GM18861 (cell line): ENCODE measurements at regions not wholly inside any gene's neighbourhood (a gene's known extent, or its start where the extent isn't known, plus 50 kb on each side); places are given as distances from the start of the nearest gene placed in this dataset.
"Not testable (repeated sequence)": the region's sequence is repeated elsewhere in the genome, so short reads cannot be mapped to it uniquely, and the experiment has no call there.

Experiments used
- ATAC-seq: cut with Tn5 transposase; IDR thresholded peaks from one replicate; pipeline ENCODE4 v1.9.1; 2021; ENCODE audit not compliant: unreplicated experiment

DNA sequence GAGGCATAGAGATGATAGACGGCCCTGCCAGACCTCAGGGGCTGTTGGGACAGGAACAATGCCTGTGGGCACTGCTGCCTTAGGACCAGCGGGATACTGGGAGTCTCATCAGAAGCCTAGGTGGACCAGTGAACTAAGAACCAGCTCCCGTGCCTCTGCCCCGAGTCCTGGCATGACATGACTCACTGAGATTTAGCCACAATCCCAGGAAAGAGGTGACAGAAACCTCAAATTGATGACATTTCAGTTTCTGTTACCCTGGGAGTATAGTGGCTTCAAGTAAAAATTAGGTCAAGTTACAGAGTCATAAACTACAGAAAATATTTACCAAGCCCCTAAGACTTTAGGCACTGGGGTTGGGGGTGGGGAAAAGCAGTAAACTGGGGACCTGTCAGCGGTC is 74.6 kb upstream of the GADD45A start:
- ATAC-seq: no peak

DNA sequence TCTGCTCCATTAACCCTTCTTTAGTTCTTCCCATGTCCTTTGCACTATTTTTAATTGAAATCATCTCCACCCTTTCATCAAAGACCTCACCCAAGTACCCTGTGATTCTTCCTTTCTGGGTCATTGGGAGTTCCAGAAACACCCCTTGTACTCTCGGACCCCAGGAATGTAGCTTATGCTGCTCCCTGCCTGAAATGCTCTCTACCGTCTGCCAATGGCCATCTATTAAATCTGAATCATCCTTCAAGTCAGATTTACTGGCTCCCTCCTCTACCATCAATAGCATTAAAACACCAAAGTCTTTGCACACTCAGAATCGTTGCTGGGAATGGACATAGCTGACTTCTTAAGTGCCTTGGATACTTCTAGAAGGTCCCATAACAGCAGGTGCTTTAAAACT is 73.2 kb upstream of the GADD45A start:
- ATAC-seq: no peak

DNA sequence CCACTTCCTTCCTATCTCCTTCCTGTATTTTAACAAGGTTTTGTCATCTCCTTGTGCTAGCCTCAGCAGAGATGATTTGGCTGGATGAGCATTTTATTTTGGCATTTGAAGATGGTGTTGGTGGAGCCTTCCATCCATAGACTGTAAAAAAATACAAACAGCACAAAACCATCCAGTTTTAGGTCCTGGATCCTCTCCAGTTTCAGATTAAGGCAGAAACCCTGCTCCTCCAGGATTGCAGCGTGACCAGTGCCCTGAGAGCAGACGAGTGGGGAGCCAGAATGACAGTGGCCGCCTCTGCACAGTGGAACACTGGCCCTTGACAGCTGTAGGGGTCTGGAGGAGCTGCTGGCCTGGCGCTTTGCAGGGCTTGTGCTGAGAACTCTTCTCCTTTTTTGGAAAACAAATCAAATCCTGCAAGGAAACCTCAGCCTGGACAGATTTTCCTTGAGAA is 72.2 kb upstream of the GADD45A start:
- no peak for ATAC-seq

DNA sequence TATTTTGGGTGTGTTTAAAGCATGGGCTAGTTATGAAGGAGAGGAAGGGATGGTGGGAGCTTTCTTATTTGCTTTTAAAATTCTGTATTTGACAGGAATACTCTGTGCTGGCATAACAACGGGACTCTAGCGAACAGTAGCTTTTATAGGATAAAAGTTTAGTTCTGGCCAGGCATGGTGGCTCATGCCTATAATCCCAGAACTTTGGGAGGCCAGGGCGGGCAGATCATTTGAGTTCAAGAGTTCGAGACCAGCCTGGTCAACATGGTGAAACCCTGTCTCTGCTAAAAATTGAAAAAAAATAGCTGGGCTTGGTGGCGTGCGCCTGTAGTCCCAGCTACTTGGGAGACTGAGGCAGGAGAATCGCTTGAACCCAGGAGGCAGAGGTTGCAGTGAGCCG is 71.5 kb upstream of the GADD45A start:
- ATAC-seq: not testable (repeated sequence)

DNA sequence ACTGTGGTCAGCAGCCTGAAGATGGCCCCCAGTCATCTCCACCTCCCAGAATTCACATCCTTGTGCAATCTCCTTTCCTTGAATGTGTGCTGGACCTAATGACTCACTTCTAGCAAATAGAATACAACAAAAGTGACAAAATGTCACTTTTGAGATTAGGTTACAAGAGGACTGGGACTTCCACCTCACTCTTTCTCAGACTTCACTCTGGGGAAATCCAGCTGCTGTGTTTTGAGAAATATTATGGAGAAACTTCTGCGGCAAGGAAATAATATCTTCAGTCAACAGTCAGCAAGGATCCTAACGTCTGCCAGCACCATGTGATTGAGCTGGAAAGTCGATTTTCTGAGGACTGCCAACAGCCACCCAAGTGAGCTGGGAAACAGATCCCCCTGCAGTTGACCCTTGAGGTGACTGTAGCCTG is 70.5 kb upstream of the GADD45A start:
- ATAC-seq: no peak

DNA sequence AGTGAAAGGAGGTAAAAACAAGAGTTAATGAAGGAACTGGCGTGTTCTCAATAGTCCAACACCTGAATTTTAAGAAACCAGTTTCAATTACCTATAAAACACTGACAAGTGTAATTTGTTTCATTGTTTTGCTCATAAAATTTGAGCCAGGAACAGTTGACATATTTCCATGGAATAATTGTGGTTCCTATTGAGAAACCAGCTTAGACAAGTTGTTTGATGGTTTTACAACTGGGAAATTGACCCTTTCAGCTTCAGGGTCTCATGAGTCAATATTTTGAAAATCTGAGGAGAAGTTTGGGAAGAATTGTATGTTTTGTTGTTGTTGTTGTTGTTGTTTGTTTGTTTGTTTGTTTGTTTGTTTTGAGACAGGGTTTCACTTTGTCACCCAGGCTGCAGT is 69.1 kb upstream of the GADD45A start:
- no peak for ATAC-seq

DNA sequence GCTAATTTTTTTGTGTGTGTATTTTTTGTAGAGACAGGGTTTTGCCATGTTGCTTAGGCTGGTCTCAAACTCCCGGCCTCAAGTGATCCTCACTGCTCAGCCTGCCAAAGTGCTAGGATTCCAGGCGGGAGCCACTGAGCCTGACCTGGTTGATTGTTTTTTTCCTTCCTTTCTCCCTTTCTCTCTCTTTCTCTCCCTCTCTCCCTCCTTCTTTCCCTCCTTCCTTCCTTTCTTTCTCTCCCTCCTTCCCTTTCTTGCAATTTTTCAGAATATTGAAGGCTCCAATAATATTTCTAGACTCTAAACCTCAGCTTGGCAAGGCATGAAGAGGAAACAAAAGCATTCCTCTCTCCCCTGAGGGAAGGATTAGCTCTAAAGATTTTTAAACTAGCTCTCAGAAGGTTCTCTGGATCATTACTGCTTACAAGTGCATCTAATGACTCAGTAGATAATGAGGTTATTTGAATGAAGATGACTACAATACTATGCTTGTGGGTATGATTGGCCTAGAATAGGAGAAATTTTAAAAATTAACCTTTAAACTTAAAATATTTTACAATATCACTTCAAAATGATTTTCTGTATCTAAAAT is 68.5 kb upstream of the GADD45A start:
- ATAC-seq: no peak

DNA sequence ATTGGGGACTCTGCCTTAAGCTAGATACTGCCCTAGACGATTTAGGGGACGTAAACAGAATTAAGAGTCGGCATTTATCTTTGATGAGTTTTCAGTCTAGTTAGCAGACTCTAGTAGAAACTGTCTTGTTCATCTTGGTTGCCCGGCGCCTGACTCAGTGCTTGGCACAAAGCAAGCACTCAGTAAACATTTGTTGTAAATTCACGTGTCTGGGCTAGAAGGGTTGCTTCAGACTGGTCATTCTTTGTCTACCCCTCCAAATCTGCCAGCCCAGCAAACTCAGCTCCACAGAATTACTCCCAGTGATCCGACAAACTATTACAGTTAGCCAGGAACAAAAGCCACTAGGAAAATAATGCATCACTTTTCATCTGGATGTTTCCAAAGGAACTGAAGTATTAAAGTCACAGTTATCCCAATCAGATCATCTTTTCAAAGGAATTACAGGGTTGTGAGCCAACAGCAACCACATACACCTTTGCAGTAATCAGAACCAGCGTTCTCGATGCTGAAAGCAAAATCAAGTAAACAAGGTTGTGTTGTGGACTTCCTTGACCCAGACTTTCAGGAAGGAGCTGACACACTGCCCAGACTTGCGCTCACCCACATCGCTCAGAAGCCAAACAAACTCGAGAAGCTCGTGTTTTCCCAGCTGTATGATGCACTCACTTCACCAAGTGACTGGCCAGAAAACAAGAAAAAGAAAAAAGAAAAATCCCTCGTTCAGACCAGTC is 66.5 kb upstream of the GADD45A start:
- no peak for ATAC-seq

DNA sequence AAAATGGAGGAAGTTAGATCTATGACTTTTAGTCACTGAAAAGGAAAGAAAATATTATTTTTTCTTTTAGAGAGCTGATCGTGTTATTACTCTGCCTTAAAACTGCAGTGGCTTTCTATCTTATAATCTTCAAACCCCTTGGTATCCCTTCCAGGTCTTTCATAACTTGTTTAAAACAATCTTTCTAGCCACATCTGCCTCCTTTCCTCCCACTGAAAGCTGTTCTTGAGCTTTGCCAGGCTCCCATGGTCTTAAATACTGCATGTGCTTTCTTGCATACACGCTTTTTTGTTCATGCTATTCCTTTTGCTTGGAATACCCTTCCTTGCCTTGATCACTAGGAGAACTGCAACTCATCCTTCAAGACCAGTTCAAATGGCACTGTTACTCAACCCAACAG is 65.9 kb upstream of the GADD45A start:
- no peak for ATAC-seq

DNA sequence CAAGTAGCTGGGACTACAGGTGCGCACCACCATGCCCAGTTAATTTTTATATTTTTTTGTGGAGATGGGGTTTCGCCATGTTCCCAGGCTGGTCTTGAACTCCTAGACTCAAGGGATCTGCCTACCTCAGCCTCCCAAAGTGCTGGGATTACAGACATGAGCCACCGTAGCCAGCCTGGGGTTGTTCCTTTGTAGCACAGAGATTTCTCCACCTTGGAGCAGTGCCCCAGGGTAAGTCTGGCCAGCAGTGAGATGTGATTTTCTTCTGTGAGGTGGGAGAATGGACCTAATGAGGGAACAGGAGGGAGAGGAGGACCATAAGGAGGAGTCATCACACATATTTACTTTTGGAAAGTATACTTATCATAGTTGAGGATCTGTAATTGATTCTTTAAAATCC is 61.1 kb upstream of the GADD45A start:
- no peak for ATAC-seq

DNA sequence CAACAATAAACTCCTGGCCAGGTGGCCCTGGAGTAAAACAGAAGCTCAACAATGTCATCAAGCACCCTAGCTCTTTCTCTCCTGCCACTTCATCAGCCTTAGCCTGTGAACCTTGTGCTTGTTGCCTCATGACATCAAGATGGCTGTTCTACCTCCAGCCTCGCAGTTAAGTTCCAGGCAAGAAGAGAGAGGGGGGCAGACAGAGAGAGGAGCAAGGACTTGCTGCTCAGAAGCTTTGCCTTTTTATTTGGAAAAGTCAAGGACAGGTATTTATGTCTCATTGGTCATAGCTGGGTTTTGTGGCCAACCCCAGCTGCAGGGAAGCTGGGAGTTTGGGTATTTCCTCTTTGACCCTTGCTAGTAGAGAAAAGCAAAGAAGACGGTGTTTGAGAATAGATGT is 60.3 kb upstream of the GADD45A start:
- ATAC-seq: no peak

DNA sequence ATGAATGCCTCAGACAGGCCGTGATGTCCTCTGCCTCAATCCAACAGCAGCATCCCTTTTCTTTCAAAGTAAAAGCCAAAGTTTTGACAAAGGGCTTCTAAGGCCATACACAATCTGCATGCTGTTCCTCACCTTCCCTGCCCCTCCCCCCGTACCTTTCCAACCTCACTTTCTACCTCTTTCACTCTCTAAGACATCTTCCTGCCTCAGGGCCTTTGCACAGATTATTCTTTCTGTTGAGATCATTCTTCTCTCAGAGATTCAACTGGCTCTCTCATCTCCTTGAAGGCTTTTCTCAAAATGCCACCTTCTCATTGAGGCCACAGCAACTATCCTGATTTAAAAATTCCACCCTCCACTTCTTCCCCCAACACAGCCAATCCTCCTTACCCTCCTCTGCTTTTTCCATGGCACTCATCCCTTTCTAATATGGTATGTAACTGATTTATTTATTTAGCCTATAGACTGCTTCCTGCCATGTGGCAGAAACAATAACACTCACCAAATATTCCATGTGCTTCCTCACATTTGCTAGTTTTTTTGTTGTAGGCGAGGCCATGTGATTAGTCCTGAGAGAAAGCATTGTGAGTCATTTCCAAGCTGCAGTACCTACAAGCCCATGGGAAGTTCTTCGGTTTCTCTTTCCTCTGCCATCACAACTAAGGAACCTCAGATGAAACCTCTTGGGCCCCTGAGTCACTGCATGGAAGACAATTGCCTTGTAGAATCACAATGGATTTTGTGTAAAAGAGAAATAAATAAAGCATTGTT is 58.7 kb upstream of the GADD45A start:
- ATAC-seq: no peak

DNA sequence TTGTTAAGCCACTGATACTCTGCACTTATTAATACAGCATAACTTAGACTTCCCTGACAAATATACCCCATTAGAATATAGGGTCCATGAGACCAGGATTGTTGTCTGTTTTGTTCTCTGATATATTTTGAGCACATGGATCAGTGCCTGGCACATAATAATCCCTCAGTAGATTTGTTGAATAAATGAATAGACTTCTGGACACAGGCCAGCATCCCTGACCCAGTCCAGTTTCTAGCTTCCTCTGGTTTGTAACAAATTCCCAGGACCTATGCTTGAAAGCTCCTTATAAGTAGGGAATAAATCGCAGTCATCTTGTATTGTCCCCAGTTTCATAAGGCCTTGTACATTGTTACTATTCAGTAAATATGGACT is 58.2 kb upstream of the GADD45A start:
- ATAC-seq: no peak

DNA sequence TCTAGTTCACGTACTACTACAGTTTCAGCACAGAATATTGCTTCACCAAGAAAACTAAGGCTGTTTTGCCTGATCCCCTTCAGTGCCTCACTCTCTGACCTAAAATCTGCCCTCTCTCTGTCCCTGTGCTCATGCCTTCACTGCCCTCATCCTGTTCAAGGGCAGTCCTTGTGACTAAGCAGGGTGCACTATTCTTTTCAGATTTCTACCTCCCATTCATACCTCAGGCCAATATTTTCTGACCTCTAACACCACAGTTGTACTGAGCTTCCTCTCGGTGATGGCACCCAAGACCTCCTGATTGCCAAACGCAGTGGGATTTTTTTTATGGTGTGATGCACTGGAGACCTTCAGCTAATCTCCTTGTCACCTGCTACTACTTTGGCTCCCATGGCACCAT is 57.7 kb upstream of the GADD45A start:
- ATAC-seq: no peak

DNA sequence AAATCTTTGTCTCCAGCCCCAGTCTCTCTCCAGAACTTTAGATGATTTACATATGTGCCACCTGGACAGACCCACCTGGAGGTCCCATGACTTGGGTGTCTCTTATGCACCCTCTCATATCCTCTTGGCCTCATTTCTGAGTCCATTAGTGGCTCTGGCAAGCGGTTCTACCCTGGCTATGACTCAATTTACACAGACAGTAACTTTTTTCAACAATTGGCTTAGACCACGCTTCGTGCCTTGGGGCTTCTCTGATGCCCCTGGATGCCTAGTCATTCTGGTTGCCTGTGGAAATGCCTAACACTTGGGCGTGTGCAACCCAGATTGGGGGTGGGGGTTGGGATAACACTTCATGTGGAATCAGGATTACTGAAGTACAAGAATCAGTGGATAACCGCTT is 57.1 kb upstream of the GADD45A start:
- ATAC-seq: no peak

DNA sequence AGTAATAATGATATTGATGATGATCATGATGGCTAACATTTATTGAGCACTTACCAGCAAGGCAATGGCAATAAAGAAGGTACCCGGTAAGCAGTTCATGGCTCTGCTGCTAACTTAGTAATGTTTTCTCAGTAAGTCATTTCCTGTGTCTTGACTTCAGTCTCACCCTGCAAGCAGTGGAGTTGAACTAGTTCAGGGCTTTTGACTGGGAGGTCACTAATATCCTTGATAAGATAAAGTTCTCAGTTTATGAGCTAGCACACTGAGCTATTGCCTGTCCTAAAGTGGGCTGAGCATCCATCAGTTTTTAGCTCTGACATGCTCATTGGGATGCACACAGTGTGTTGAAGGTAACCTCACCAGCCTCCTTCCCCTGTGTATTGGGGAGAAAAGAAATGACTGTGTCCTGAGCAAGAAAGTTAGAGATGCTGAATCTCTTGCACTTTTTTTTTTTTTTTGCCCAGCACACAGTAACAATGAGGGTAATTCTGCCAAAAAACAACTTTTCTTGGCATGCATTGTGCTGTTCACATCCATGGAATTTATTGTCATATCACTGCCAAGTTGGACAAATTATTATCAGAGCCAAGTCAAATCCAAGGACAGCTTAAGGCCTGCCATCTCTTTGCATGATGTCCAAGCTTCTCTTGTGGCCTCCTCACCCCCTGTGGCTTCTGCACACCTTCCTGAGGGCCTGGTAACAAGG is 55.5 kb upstream of the GADD45A start:
- ATAC-seq: no peak

DNA sequence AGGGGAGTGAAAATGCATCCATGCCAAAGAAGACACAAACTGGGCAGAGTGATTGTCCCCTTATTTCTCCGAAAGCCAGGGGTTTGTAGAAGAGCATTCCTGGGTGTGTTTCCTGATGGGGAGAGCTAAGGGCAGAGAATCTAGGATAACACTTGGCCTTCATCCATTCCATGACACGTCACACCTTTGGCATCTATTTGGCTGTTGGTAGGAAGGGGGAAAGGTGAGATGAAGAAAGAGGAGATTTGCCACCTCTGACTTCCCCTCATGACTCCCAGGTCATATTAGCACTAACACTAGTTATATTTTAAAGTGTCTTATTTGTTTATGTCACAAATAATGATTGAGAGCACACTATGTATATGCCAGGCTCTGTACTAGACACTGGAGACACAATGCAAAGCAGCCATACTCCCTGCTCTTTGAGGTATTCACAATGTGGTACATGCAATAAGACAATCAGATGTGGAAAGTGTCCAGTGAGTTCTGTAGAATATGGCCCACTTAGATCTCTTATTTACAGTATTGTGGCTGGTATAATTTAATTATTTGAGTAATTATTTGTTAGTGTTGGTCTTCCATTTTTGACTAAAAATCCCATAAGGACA is 54.5 kb upstream of the GADD45A start:
- no peak for ATAC-seq

DNA sequence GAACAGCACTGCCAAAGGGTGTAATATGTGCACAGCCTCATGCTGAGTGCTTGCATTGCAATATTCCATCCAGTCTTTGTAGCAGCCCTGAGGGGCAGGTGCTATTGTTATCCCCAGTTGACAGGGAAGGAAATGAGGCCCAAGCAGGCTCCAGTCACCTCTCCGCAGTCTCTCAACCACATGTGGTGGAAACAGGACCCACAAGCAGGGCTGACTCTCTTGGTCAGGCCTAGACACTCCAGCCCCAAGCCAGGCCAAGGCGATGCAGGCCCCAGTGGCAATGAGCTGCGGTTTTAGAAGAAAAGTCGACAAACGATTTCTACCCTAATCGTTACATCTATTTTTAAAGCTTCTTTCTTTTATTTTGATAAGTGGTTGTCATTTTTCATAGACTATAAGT is 52.6 kb upstream of the GADD45A start:
- no peak for ATAC-seq

DNA sequence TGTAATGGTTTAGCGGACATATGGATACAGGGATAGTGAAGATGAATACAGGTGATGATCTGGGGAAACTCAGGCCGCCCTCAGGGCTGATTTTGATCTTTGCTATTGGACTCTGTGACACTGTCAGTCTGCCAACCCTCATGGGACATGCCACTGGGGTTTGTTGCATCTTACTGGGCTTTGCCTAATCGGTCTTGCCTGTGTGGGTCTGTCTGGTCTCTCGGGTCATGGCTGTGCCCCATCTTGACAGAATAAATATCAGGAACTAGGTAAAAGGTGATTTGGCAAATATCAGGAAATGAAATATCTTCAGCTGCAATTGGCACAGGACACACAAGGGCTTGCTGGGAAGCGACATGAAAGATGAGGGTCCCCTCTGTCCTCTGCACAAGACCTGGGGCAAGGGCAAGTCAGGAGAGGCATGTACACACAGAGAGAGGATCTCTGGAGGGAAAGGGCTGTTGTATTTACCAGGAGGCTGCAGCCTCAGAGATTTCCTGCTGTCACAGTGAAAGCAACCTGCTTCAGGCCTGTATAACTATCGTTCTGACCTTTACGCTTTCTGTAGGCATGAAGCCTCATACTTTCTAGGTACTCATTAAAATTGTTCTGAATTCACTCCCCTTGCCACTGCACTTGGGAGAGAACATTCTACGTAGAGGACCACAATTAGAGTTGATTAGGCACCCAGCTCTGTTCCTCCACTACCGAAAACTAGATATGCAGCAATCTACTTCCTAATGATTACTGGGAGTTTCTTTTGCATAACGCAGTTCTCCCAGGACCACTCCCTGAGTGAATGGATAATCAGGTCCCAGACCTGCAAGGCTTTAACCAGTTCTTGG is 52.0 kb upstream of the GADD45A start:
- ATAC-seq: no peak

DNA sequence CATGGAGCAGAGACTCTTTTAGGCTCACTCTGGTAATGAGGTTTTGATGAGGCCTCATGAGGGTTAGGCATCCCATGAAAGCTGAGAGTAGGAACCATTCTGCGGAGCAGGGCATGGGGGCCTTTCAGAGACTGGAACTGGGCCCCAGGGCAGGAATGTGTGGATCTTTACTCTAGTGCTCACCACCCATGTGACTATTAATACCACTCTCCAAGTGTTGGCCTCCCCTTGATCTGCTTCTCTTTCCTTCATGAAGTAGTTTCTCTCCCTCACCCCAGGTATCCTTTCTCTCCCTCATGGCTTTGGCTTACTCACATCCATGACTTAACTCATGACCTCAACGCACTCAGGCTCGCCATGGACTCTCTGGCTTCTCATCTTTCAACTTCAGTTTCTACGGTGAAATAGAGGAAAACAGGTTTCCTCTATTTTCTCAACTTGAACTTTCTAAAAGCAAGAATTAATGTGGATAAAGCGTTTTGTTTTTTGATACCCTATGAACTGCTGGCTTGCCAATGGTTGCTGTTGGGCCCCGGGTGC is 50.5 kb upstream of the GADD45A start:
- ATAC-seq: no peak
